Neural cell (in vitro differentiated cells): ENCODE measurements at regions not wholly inside any gene's neighbourhood (a gene's known extent, or its start where the extent isn't known, plus 50 kb on each side); places are given as distances from the start of the nearest gene placed in this dataset.

Source experiments
- H2AFZ ChIP-seq: fragments of 200-600, 300-800 bp; sonication (generic), shearing (Covaris generic); 2 replicates; pipeline ENCODE4 v1.6.0; 2014; ENCODE audit warnings: low read depth, mild to moderate bottlenecking, antibody characterized with exemption, low read length, moderate library complexity
- H3F3A ChIP-seq: fragments of 200-600 bp; shearing (Covaris generic); 2 replicates; pipeline ENCODE4 v1.6.1; 2016; ENCODE audit warnings: mild to moderate bottlenecking, moderate library complexity, mixed read lengths, antibody characterized with exemption, low read length; ENCODE audit not compliant: insufficient read depth, poor library complexity, severe bottlenecking
- H3K27ac ChIP-seq: fragments of 200-600, 300-800 bp; sonication (generic), shearing (Covaris generic); 2 replicates; pipeline ENCODE4 v1.5.1; 2014; ENCODE audit warnings: mild to moderate bottlenecking, low read length, moderate library complexity
- H3K27me3 ChIP-seq: fragments of 300-800, 200-600 bp; sonication (generic), shearing (Covaris generic); 2 replicates; pipeline ENCODE4 v1.6.0; 2014; ENCODE audit warnings: mild to moderate bottlenecking, low read depth, low read length, moderate library complexity; ENCODE audit not compliant: insufficient read depth
- H3K36me3 ChIP-seq: fragments of 300-800, 200-600 bp; sonication (generic), shearing (Covaris generic); 2 replicates; pipeline ENCODE4 v1.5.1; 2014; ENCODE audit warnings: mild to moderate bottlenecking, antibody characterized with exemption, low read length, moderate library complexity; ENCODE audit not compliant: insufficient read depth
- H3K4me2 ChIP-seq: fragments of 300-800, 200-600 bp; sonication (generic), shearing (Covaris generic); 2 replicates; pipeline ENCODE4 v1.6.0; 2014; ENCODE audit warnings: mild to moderate bottlenecking, low read length
- H3K4me3 ChIP-seq: fragments of 300-800, 200-600 bp; sonication (generic), shearing (Covaris generic); 2 replicates; pipeline ENCODE4 v1.5.1; 2014; ENCODE audit warnings: mild to moderate bottlenecking, low read length, moderate library complexity
- H3K79me2 ChIP-seq: fragments of 200-600 bp; shearing (Covaris generic); replicated peaks from 2 replicates; pipeline ENCODE4 v1.6.0; 2014; ENCODE audit warnings: mild to moderate bottlenecking, low read length, moderate library complexity; ENCODE audit not compliant: insufficient read depth
- H3K9ac ChIP-seq: fragments of 300-800, 200-600 bp; sonication (generic), shearing (Covaris generic); 2 replicates; pipeline ENCODE4 v1.6.1; 2016; ENCODE audit warnings: mild to moderate bottlenecking, low read length, mixed read lengths
- H3K9me2 ChIP-seq: fragments of 200-600 bp; shearing (Covaris generic); 2 replicates; pipeline ENCODE4 v1.6.1; 2016; ENCODE audit warnings: mild to moderate bottlenecking, low read length, mixed read lengths; ENCODE audit not compliant: insufficient read depth
- H3K9me3 ChIP-seq: fragments of 200-600, 300-800 bp; sonication (generic), shearing (Covaris generic); 2 replicates; pipeline ENCODE4 v1.6.1; 2016; ENCODE audit warnings: mild to moderate bottlenecking, mixed run types, low read length, moderate library complexity, mixed read lengths
- H4K20me1 ChIP-seq: fragments of 200-600 bp; shearing (Covaris generic); 2 replicates; pipeline ENCODE4 v1.6.1; 2016; ENCODE audit warnings: mild to moderate bottlenecking, mixed run types; ENCODE audit not compliant: insufficient read depth
- EP300 ChIP-seq: fragments of 450-650 bp; conservative IDR thresholded peaks from 2 replicates; pipeline ENCODE4 v1.6.1; 2014; ENCODE audit warnings: antibody characterized with exemption, mild to moderate bottlenecking, moderate library complexity; ENCODE audit not compliant: poor library complexity, severe bottlenecking
- EZH2 ChIP-seq: fragments of 200-600, 300-800 bp; shearing (Covaris generic), sonication (generic); IDR thresholded peaks from 2 replicates; pipeline ENCODE4 v1.6.1; 2014; ENCODE audit warnings: antibody characterized with exemption, low read length, borderline replicate concordance, mild to moderate bottlenecking; ENCODE audit not compliant: insufficient read depth, poor library complexity, severe bottlenecking
- MXI1 ChIP-seq: fragments of 450-650 bp; conservative IDR thresholded peaks from 2 replicates; pipeline ENCODE4 v1.6.1; 2014; ENCODE audit warnings: antibody characterized with exemption, mild to moderate bottlenecking; ENCODE audit not compliant: poor library complexity, severe bottlenecking
- POLR2AphosphoS5 ChIP-seq: IDR thresholded peaks from 2 replicates; pipeline ENCODE4 v1.6.1; 2012
- RAD21 ChIP-seq: fragments of 450-650 bp; conservative IDR thresholded peaks from 2 replicates; pipeline ENCODE4 v1.6.1; 2014; ENCODE audit warnings: antibody characterized with exemption, mild to moderate bottlenecking, moderate library complexity
- SMC3 ChIP-seq: fragments of 450-650 bp; conservative IDR thresholded peaks from 2 replicates; pipeline ENCODE4 v1.6.1; 2014; ENCODE audit warnings: antibody characterized with exemption, mild to moderate bottlenecking, moderate library complexity; ENCODE audit not compliant: poor library complexity
- TAF1 ChIP-seq: IDR thresholded peaks from 2 replicates; pipeline ENCODE4 v1.6.1; 2012; ENCODE audit warnings: low read depth
- TF ChIP-seq, protein P1 (sequence below): IDR thresholded peaks from 2 replicates; pipeline ENCODE4 v1.6.1; 2012; ENCODE audit warnings: borderline replicate concordance
- TF ChIP-seq, protein P2 (sequence below): fragments of 450-650 bp; IDR thresholded peaks from 2 replicates; pipeline ENCODE4 v1.5.1; 2014; ENCODE audit warnings: antibody characterized with exemption, mild to moderate bottlenecking, moderate library complexity; ENCODE audit not compliant: poor library complexity, severe bottlenecking

DNA sequence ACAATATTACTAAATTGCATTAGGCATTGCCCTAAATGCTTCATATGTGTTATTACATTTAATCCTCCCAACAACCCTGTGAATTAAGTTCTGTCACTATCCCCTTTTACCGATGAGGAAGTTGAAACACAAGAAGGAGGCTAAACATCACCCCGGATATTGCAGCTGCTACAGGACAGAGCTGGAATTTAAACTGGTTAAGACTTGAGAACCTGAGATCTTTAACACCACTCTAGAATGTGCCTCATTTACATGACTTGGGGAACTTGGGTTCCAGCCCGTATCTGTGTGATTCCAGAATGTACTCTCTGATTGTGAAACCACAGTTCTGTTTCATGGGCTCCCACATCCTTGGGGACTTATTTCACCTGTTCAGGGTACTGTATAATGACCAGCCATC lies 165.1 kb upstream of the PPARGC1A start:
- Histone ChIP-seq H2AFZ (no peak overlapping the region), H3K27me3 (no peaks in the 10 kb centered on the region), H3K27ac (no peak overlapping the region), H3K9ac (no peak overlapping the region), H3K4me3 (no peak overlapping the region), H3K36me3 (no peaks in the 10 kb centered on the region), H3K9me2 (no peaks in the 10 kb centered on the region), H4K20me1 (no peaks in the 10 kb centered on the region), H3K79me2 (no peaks in the 10 kb centered on the region), H3K9me3 (no peaks in the 10 kb centered on the region), H3K4me2 (no peak overlapping the region), H3F3A (no peaks in the 10 kb centered on the region)
- TF ChIP-seq MXI1 (no peak), TAF1 (no peak), EP300 (no peak), EZH2 (no peak), POLR2AphosphoS5 (no peak), SMC3 (no peak)
- TF ChIP-seq, protein P1, sequence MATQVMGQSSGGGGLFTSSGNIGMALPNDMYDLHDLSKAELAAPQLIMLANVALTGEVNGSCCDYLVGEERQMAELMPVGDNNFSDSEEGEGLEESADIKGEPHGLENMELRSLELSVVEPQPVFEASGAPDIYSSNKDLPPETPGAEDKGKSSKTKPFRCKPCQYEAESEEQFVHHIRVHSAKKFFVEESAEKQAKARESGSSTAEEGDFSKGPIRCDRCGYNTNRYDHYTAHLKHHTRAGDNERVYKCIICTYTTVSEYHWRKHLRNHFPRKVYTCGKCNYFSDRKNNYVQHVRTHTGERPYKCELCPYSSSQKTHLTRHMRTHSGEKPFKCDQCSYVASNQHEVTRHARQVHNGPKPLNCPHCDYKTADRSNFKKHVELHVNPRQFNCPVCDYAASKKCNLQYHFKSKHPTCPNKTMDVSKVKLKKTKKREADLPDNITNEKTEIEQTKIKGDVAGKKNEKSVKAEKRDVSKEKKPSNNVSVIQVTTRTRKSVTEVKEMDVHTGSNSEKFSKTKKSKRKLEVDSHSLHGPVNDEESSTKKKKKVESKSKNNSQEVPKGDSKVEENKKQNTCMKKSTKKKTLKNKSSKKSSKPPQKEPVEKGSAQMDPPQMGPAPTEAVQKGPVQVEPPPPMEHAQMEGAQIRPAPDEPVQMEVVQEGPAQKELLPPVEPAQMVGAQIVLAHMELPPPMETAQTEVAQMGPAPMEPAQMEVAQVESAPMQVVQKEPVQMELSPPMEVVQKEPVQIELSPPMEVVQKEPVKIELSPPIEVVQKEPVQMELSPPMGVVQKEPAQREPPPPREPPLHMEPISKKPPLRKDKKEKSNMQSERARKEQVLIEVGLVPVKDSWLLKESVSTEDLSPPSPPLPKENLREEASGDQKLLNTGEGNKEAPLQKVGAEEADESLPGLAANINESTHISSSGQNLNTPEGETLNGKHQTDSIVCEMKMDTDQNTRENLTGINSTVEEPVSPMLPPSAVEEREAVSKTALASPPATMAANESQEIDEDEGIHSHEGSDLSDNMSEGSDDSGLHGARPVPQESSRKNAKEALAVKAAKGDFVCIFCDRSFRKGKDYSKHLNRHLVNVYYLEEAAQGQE = no peak
- TF ChIP-seq, protein P2, sequence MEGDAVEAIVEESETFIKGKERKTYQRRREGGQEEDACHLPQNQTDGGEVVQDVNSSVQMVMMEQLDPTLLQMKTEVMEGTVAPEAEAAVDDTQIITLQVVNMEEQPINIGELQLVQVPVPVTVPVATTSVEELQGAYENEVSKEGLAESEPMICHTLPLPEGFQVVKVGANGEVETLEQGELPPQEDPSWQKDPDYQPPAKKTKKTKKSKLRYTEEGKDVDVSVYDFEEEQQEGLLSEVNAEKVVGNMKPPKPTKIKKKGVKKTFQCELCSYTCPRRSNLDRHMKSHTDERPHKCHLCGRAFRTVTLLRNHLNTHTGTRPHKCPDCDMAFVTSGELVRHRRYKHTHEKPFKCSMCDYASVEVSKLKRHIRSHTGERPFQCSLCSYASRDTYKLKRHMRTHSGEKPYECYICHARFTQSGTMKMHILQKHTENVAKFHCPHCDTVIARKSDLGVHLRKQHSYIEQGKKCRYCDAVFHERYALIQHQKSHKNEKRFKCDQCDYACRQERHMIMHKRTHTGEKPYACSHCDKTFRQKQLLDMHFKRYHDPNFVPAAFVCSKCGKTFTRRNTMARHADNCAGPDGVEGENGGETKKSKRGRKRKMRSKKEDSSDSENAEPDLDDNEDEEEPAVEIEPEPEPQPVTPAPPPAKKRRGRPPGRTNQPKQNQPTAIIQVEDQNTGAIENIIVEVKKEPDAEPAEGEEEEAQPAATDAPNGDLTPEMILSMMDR = no peak

DNA sequence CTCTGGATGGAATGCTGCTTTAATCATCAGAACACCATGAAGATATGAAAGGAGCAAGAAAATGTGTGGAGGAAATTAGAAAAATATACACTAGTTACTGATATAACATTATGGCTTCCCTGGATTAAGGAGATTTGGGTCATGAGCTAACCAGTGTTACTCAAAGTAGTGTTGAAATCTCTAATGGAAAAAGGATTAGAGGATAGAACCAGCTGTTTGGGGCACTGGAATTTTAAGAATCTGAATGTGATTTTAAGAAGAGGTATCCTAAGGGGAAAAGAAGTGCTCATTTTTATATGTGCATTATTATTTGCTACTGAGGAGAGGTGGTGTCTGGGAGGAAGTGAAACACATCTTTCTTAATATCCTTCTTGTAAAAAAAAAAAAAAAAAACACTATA lies 164.1 kb upstream of the PPARGC1A start:
- no peak for TF ChIP-seq RAD21
- no peak for TF ChIP-seq MXI1
- no peak for TF ChIP-seq EZH2
- TF ChIP-seq SMC3 = no peak
- TF ChIP-seq, protein P2 = no peak
- no peak for TF ChIP-seq POLR2AphosphoS5
- TF ChIP-seq, protein P1 = no peak
- no peak for TF ChIP-seq TAF1
- no peak for TF ChIP-seq EP300
- Histone ChIP-seq H3K36me3 (no peaks in the 10 kb centered on the region), H3K9me2 (no peaks in the 10 kb centered on the region), H4K20me1 (no peaks in the 10 kb centered on the region), H3K4me2 (no peak overlapping the region), H3K4me3 (no peak overlapping the region), H3K27me3 (no peaks in the 10 kb centered on the region), H3K79me2 (no peaks in the 10 kb centered on the region), H2AFZ (no peak overlapping the region), H3F3A (no peaks in the 10 kb centered on the region), H3K9ac (no peak overlapping the region), H3K27ac (no peak overlapping the region), H3K9me3 (no peaks in the 10 kb centered on the region)
